ELR (cell line): ENCODE measurements at regions not wholly inside any gene's neighbourhood (a gene's known extent, or its start where the extent isn't known, plus 50 kb on each side); places are given as distances from the start of the nearest gene placed in this dataset.

Experiments used
- DNase-seq: peaks from one replicate; pipeline ENCODE4 v3.0.0-alpha.2; 2015; ENCODE audit warnings: low read depth

GRCh38 chr18:44065206-44065605 lies 615.5 kb upstream of the SETBP1 start:
- DNase-seq = no peak

DNA sequence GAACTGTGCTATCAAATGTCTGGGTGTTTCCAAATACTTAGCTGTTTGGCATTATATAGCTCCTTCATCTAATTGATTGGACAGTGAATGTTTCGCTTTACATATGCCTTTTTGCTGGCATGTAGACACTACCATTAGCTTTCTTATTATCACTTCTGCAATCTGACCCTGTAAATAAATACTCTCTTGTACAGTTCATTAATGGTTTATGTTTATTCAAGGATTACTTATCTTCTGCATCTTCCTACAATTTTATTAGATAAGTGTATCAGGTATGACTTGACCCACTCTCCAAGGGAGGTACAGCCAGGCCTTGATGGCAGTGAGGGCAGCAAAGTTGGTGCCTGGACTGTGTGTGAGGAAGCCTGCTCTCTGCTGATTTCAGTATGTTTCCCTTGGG lies 614.1 kb upstream of the SETBP1 start:
- DNase-seq = no peak

- DNase-seq = no peak
These were observed 613.5 kb upstream of the SETBP1 start for GRCh38 chr18:44067186-44067585.

GRCh38 chr18:44075038-44075437 lies 605.6 kb upstream of the SETBP1 start:
- no peak for DNase-seq

DNA sequence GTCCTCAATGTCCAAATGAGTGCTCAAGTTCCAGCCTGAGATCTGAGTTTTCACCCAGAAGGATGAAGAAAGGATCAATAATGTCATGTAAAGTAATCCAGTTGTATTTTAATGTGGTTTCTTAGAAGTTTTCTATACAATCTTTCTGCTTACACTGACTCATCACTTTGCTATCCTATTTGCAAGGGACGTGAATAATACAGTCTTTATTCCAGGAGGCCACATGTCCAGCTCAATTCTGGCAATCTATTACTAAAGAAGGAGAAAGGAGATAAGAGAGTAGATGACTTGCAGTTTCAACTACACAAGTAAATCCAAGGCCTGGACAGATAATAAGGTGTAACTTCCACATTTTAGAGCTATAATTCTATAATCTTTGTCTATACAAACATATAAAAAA lies 601.1 kb upstream of the SETBP1 start:
- DNase-seq = peak; percentile 27

GRCh38 chr18:44080054-44080453 lies 600.6 kb upstream of the SETBP1 start:
- no peak for DNase-seq

GRCh38 chr18:44089732-44090131 lies 591.0 kb upstream of the SETBP1 start:
- DNase-seq = no peak

GRCh38 chr18:44090453-44090852 lies 590.2 kb upstream of the SETBP1 start:
- no peak for DNase-seq

DNA sequence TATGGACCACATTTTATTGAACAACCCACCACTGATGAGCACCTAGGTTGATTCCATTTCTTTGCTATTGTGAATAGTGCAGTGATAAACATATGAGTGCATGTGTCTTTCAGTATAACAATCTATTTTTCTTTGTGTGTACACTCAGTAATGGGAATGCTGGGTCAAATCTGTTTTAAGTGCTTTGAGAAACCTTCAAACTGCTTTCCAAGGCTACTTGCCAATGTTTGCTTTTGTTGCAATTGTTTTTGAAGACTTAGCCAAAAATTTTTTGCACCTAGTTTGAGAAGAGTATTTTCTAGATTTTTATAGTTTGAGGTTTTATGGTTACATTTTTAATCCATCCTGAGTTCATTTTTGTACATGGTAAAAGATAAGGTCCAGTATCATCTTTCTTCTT lies 587.4 kb upstream of the SETBP1 start:
- no peak for DNase-seq

GRCh38 chr18:44096016-44096415 lies 584.7 kb upstream of the SETBP1 start:
- DNase-seq = no peak

GRCh38 chr18:44098551-44099098 lies 582.1 kb upstream of the SETBP1 start:
- DNase-seq = peak; percentile 3

- no peak for DNase-seq
These were observed 573.5 kb upstream of the SETBP1 start for GRCh38 chr18:44107187-44107586.

DNA sequence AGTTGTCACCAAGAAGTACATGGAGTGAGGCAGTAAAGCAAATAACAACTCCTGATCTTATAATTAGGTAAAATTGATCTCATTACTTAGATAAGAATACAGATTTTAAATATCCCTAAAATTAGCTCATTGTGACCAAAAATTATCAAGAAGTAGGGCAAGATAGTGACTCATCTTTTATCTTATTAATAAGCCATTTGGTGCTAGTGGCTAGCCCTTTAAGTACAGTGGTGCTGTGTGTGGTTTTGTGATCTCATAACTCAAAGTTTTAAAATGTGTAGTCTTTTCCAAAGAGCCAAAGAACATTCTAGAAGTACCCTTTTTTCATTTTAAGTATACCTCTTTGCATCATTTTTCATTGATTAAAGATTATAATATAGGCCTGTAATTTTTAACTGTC lies 569.4 kb upstream of the SETBP1 start:
- DNase-seq = no peak

DNA sequence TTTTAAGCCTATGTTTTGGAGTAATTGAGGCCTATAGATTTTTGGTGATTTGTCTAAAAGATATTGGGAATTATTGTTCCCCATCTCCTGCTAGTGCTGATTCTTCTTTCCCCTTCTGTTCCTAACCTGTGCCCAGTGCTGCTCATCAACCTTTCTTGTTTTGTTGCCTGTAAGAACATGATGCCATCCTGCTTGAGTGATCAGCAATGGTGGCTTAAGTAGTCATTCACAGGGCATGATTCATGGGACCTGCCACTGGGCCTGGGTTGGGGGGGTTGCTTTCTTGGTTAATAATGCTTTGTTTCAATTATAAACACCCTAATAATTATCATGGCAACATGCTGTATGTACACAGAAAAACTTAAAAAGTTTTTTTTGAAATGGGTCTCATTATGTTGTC lies 562.9 kb upstream of the SETBP1 start:
- DNase-seq = no peak

DNA sequence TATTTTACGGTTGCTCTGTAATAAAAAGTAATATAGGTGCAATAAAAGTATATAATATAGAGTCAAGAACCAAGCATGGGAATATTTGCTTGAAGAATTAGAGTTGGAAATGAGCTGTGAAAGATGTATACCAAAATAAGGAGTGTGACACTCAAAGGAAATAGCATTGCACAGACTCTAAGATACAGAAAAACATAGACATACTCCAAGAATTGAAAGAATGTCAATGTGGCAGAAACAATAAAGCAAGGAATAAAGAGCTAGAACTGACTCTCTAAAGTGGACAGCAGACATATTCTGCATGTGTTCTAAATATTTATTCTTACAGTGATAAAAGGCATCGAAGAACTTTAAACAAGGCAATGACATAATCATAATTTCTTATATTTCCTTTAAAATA lies 561.1 kb upstream of the SETBP1 start:
- no peak for DNase-seq

DNA sequence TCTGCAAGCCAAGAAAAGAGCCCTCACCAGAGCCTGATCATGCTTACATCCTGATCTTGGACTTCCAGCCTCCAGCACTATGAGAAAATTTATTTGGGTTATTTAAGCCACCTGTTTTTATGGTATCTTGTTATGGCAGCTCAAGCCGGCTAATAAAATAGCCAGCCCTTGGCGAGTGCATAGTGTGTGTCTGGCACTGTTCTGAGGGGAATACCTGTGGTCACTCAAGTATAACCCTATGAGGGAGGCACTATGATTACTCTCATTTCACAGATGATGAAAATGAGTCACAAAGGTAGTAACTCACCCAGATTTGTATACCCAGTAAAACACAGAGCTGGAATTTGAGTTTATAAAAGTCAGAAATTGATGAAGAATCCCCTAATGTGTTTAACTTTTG lies 556.9 kb upstream of the SETBP1 start:
- DNase-seq = no peak

DNA sequence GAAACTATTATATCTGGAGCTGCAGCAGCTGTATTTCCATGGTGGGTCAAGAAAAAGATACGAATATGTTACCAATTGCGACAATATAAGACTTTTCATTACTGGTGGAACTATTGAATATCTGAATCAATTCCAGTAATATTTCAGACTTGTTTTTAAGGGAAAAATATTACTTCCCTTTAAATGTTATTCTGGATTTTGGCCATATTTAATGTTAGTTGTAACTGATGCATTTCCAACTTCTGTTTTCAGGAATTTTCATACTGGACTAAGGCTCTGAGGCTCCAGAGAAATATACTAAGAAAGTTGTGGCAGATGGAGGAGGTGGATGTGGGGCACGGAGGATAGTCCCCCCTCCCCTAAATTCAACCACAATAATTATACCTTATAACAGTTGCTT lies 555.2 kb upstream of the SETBP1 start:
- no peak for DNase-seq

DNA sequence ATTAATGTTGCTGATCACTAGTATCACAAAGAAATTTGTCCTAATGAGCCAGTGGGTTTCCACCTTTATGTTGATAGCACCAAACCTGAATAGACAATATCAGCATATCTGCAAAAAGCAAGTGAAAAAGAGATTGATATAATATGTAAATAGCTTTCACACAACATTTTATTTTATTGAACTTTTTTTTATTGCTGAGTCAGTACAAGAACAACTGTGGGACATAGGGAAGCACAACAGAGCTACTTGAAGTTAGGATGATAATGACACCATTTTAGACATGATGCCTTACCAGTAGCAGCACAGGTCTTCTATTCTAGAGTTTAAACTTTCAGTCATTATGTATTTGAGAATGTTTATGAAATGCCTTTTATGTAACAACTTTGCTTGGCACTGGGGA lies 554.1 kb upstream of the SETBP1 start:
- DNase-seq = no peak

- no peak for DNase-seq
These were observed 552.3 kb upstream of the SETBP1 start for GRCh38 chr18:44128365-44128764.

DNA sequence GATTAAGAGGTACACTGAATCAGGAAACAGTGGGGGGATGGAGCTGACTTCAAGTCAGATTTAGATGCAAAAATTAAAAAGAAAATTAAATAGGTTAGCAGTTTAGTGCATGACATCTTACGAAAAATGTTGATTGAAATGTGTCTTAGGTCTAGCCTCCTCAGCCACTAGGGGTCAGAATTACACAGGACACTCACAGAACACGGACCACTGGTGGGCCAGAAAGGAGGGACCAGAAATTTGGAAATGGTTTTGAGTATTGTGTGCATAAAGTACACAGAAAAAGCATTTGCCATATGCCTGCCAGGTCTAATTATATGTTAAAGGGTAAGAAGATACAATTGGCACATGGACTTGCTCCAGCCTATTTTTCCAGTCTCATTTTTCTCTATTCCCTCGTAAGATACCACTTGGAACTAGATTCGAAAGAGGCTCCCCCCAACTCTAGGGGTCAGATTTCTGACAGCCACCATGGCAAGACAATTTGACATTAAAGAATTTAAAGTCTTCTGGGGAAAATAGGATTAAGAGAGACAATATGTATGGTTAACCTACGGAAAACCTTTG lies 550.2 kb upstream of the SETBP1 start:
- peak; percentile 3 for DNase-seq

GRCh38 chr18:44133483-44133882 lies 547.2 kb upstream of the SETBP1 start:
- no peak for DNase-seq

DNA sequence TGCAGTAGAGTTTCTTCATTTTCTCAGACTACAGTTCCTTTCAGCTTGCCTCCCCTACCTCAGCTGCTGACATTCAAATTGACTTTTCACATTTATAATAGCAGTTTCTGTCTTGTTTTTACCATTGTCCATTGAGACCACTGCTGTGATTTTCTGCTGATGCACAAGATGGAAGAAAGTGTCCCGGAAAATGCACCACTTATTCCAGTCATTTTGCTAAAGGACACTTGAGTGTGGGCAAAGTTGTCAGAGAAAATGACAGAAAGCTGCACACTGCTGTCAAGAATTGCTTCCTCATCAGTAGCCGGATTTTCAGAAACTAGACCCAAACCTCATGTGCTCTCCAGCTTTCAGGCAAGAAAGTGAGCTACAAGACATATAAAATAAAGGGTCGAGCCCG lies 546.2 kb upstream of the SETBP1 start:
- DNase-seq = no peak

GRCh38 chr18:44135741-44136140 lies 544.9 kb upstream of the SETBP1 start:
- DNase-seq = no peak

GRCh38 chr18:44136326-44136725 lies 544.4 kb upstream of the SETBP1 start:
- no peak for DNase-seq

GRCh38 chr18:44143072-44143471 lies 537.6 kb upstream of the SETBP1 start:
- DNase-seq = no peak
